ENCODE measurements at regions not wholly inside any gene's neighbourhood (a gene's known extent, or its start where the extent isn't known, plus 50 kb on each side); places are given as distances from the start of the nearest gene placed in this dataset.

DNA sequence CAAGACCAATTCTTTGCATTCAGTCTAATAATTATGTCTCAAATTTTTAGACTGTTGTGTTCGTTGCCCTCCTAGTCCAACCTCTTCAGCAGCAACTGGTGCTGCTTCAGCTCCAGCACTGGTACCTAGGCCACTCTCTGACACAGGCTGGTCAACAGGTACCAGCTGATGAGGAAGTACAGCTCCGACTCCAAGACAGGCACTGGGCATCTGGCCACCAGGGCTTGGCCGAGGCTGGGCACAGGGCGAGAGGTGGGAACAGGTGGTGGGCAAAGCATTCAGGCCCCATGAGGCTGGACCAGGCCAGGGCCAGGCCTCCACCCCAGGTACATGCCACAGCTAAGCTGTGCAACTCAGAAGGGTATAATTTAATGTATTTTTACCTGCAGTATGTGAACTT is 151.5 kb upstream of the AGR3 start:
- TF ChIP-seq, protein P1, sequence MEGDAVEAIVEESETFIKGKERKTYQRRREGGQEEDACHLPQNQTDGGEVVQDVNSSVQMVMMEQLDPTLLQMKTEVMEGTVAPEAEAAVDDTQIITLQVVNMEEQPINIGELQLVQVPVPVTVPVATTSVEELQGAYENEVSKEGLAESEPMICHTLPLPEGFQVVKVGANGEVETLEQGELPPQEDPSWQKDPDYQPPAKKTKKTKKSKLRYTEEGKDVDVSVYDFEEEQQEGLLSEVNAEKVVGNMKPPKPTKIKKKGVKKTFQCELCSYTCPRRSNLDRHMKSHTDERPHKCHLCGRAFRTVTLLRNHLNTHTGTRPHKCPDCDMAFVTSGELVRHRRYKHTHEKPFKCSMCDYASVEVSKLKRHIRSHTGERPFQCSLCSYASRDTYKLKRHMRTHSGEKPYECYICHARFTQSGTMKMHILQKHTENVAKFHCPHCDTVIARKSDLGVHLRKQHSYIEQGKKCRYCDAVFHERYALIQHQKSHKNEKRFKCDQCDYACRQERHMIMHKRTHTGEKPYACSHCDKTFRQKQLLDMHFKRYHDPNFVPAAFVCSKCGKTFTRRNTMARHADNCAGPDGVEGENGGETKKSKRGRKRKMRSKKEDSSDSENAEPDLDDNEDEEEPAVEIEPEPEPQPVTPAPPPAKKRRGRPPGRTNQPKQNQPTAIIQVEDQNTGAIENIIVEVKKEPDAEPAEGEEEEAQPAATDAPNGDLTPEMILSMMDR (IDR thresholded peaks at IDR 0.05; ENCODE audit: control insufficient read depth, insufficient read depth, low read depth, low read length, missing control alignments): no peak
- no peak overlapping the region for H3K4me3 ChIP-seq (ENCODE audit: control insufficient read depth, low read depth, low read length)
- DNase-seq (ENCODE audit: low read depth): no peak

DNA sequence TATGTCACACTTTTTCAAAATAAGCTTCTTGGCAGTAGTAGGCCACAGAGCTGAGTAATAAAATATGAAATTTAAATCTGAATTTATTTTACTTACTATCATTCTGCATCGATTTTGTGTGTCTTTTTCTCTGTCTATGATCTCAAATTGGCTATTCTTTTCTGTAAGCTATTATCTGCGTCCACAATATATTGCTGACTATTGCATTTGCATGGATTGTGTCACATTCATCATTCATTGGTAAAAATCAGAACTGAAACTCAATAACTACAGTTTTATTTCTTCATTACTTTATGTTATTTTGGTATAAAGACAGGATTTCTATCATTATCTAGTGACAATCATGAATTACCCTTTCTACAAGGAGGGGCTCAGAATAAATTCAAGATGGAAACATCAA is 154.8 kb upstream of the AGR3 start:
- no peak for DNase-seq (ENCODE audit: low read depth)
- H3K4me3 ChIP-seq (ENCODE audit: control insufficient read depth, low read depth, low read length): no peak overlapping the region
- TF ChIP-seq, protein P1 (IDR thresholded peaks at IDR 0.05; ENCODE audit: control insufficient read depth, insufficient read depth, low read depth, low read length, missing control alignments): no peak

DNA sequence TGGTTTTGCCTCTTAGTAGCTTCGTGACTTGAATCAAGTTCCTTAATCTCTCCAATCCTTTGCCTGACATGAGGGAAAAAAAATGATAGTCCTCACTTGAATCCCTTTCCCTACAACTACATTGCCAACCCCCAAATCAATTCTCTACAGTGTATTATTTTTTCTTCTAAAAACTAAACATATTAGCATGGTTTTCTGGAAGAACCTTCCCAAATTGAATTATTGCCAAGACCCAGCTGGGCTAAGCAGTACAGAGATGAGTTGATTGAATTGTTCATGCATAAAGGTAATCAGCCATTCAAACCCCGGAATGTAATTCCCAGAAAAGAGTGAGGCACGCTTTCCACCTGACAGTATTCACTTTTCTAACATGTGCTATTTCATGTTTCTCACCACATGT is 155.6 kb upstream of the AGR3 start:
- H3K4me3 ChIP-seq (ENCODE audit: control insufficient read depth, low read depth, low read length): no peak overlapping the region
- TF ChIP-seq, protein P1 (IDR thresholded peaks at IDR 0.05; ENCODE audit: control insufficient read depth, insufficient read depth, low read depth, low read length, missing control alignments): no peak
- no peak for DNase-seq (ENCODE audit: low read depth)

DNA sequence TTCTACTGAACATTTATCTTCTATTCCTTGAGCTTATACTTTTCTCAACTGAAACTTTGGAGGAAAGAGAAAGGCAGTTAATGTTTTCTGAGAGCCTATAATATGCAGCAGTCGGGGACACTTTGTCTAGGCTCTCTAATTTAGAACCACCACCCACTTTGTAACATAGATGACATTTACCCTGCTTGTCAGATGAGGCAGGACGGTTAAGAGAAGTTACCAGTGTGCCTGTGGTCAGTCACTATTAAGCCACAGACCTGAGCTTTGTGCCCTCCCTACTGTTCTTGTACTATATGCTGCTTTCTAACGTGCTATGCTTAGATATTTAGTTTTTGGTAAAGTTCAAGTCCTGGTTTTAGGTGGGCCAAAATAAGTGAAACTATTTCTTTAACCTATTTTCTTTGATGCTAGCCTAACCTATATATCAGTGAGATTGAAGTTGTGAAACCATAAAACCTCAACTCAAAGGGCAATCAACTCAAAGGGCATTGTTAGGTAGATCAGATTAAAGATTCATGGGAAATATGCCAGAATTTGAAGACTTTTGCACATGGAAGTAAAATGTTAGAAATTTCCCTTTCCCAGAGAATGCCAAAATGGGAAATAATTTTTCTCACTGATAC is 156.5 kb upstream of the AGR3 start:
- no peak overlapping the region for H3K4me3 ChIP-seq (ENCODE audit: control insufficient read depth, low read depth, low read length)
- DNase-seq (ENCODE audit: low read depth): no peak
- TF ChIP-seq, protein P1 (IDR thresholded peaks at IDR 0.05; ENCODE audit: control insufficient read depth, insufficient read depth, low read depth, low read length, missing control alignments): no peak

DNA sequence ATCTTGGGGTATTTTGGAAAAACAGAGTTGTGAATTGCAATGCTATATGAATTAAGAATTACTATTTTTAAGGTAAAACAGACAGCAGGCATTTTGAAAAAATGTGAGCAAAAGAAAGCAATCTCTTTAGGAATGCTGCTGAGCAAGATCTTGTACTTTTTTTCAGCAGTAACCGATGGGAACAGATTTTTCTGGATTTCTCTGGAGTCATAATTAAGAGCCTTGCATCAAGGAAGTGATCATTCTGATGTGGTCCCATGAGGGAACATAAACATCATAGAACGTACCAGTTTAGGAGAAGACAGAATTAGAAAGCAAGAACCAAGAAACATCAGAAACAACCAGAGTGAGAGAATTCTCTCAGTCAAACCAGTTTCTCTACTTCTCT is 157.0 kb upstream of the AGR3 start:
- TF ChIP-seq, protein P1 (IDR thresholded peaks at IDR 0.05; ENCODE audit: control insufficient read depth, insufficient read depth, low read depth, low read length, missing control alignments): no peak
- H3K4me3 ChIP-seq (ENCODE audit: control insufficient read depth, low read depth, low read length): no peak overlapping the region
- DNase-seq (ENCODE audit: low read depth): no peak

DNA sequence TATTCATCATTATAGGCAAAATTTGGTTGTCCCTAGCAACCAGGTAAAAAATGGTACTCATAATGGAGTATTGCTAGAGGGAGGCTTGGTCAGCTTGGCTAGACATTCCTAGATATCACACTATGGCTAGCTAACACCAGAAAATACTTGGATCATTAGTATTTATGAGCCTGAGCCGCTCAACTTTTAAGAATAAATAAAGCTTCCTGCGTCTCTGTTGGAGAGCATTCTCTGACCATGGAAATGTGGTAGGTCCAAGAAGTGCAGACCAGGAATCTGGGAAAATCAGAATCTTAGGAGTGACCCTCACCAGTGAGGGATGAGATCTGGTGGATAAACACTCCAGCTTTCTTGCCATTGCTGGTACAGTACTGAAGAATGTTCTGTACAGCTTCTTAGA is 157.6 kb upstream of the AGR3 start:
- no peak for DNase-seq (ENCODE audit: low read depth)
- H3K4me3 ChIP-seq (ENCODE audit: control insufficient read depth, low read depth, low read length): no peak overlapping the region

More for the DNA sequence above, 157.6 kb upstream of the AGR3 start:
- TF ChIP-seq, protein P1 (IDR thresholded peaks at IDR 0.05; ENCODE audit: control insufficient read depth, insufficient read depth, low read depth, low read length, missing control alignments): no peak
